ENCODE measurements at regions not wholly inside any gene's neighbourhood (a gene's known extent, or its start where the extent isn't known, plus 50 kb on each side); places are given as distances from the start of the nearest gene placed in this dataset.

DNA sequence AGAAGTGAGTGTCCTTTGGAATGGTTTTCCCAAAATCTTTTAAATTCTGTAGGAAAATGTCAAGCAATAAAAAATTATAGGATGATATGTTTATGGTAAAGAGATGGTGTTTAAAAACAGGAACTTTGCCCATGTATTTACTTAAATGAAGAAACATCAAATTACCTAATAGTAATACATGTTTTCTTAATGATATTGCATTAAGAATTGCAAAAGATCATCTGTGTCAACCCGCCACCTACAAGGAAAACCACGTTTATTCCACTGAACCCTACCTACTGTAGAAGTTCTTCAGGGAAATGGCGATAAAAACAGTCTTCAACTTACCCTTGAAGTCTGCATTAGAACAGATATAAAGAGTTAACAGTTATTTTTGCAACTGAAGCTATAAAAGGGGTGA, 67.2 kb upstream of the NDP start:
- ATAC-seq (no peak), DNase-seq (ENCODE audit: extremely low read depth in 1 of 4, low spot score in 3 of 4) (no peak), FAIRE-seq (no peak)
- no peaks in the 10 kb centered on the region for H3K79me2 ChIP-seq (ENCODE audit: control insufficient read depth, insufficient read depth, low read length)
- H3K27me3 ChIP-seq (ENCODE audit: control insufficient read depth in 2 of 2, insufficient read depth in 2 of 2, low read length in 2 of 2) = no peaks in the 10 kb centered on the region
- no peak for TF ChIP-seq GTF2E2 (tag; IDR thresholded peaks at IDR 0.05)
- TF ChIP-seq ZBTB11 (CRISPR knock-in tag; IDR thresholded peaks at IDR 0.05) = no peak
- TF ChIP-seq, protein P1, sequence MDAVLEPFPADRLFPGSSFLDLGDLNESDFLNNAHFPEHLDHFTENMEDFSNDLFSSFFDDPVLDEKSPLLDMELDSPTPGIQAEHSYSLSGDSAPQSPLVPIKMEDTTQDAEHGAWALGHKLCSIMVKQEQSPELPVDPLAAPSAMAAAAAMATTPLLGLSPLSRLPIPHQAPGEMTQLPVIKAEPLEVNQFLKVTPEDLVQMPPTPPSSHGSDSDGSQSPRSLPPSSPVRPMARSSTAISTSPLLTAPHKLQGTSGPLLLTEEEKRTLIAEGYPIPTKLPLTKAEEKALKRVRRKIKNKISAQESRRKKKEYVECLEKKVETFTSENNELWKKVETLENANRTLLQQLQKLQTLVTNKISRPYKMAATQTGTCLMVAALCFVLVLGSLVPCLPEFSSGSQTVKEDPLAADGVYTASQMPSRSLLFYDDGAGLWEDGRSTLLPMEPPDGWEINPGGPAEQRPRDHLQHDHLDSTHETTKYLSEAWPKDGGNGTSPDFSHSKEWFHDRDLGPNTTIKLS (IDR thresholded peaks at IDR 0.05; ENCODE audit: borderline replicate concordance, low read depth) = no peak
- no peak for TF ChIP-seq ZNF134 (CRISPR knock-in tag; conservative IDR thresholded peaks at IDR 0.05)
- TF ChIP-seq PHB (CRISPR knock-in tag; IDR thresholded peaks at IDR 0.05) = no peak
- no peak for TF ChIP-seq CBX5 (IDR thresholded peaks at IDR 0.05; ENCODE audit: borderline replicate concordance, low read depth)
- no peak for TF ChIP-seq TAL1 (IDR thresholded peaks at IDR 0.05)
- TF ChIP-seq PCBP2 (IDR thresholded peaks at IDR 0.05; ENCODE audit: low read depth, low read length, poor library complexity, severe bottlenecking) = no peak
- no peak for TF ChIP-seq ESRRA (IDR thresholded peaks at IDR 0.05; ENCODE audit: borderline replicate concordance, low read depth)
- H3K4me1 ChIP-seq (replicated peaks in 1 of 2; ENCODE audit: control insufficient read depth in 2 of 2, insufficient read depth in 2 of 2, low read length in 2 of 2) = no peaks in the 10 kb centered on the region
- POLR2A ChIA-PET = no interaction called here
- 0% methylated on average over 3 of the region's 3 CpGs for WGBS (ENCODE audit: insufficient coverage, low coverage, missing lambda C conversion rate)
- no peaks in the 10 kb centered on the region for H3K9me1 ChIP-seq (ENCODE audit: control insufficient read depth, insufficient read depth, low read length)
- CTCF ChIA-PET (ENCODE audit: low intra/inter-chr PET ratio) = no interaction called here
- no peak overlapping the region for H2AFZ ChIP-seq (ENCODE audit: low read depth, low read length)
- no peaks in the 10 kb centered on the region for H4K20me1 ChIP-seq (replicated peaks; ENCODE audit: control insufficient read depth, insufficient read depth, low read length)
- H3K4me3 ChIP-seq = no peak overlapping the region
- intact Hi-C loops (cut with micrococcal nuclease) = no loop called here
- no peak overlapping the region for H3K9ac ChIP-seq (ENCODE audit: insufficient read depth in 1 of 2, low read depth in 2 of 2, low read length in 2 of 2)
- in situ Hi-C loops (cut with MboI) = no loop called here
- no TSS peak for BruUV-seq (replicated peaks)
- no peaks in the 10 kb centered on the region for H3K9me3 ChIP-seq (replicated peaks; ENCODE audit: control insufficient read depth, insufficient read depth, low read depth, low read length)
- no peaks in the 10 kb centered on the region for H3K36me3 ChIP-seq (ENCODE audit: control insufficient read depth, insufficient read depth, low read length)
- H3K4me2 ChIP-seq (ENCODE audit: insufficient read depth, low read length) = no peak overlapping the region
- H3K27ac ChIP-seq (ENCODE audit: extremely low read depth, low read depth, low read length) = no peak overlapping the region
